ENCODE measurements at regions not wholly inside any gene's neighbourhood (a gene's known extent, or its start where the extent isn't known, plus 50 kb on each side); places are given as distances from the start of the nearest gene placed in this dataset.

GRCh38 chr5:50328193-50328729 lies 112.8 kb downstream of the EMB start:
- no peaks in the 10 kb centered on the region for H3K4me1 ChIP-seq (ENCODE audit: control insufficient read depth, extremely low read depth, insufficient read depth, low read length)
- H3K27me3 ChIP-seq (ENCODE audit: control insufficient read depth, extremely low read depth, insufficient read depth, low read length), result no peaks in the 10 kb centered on the region
- H3K79me2 ChIP-seq (ENCODE audit: control insufficient read depth, insufficient read depth, low read length), result no peaks in the 10 kb centered on the region
- no peak overlapping the region for H3K4me2 ChIP-seq (ENCODE audit: control insufficient read depth, extremely low read depth, insufficient read depth, low read depth, low read length)
- H3K36me3 ChIP-seq (ENCODE audit: control insufficient read depth in 2 of 2, extremely low read depth in 1 of 2, insufficient read depth in 2 of 2, low read length in 2 of 2), result no peaks in the 10 kb centered on the region
- FAIRE-seq (no peak), DNase-seq (ENCODE audit: low read depth, low spot score) (no peak)
- no peak for TF ChIP-seq EZH2 (IDR thresholded peaks at IDR 0.05; ENCODE audit: low read length)
- TF ChIP-seq CTCF (optimal IDR thresholded peaks at IDR 0.05 in 1 of 3, IDR thresholded peaks at IDR 0.05 in 1 of 3, conservative IDR thresholded peaks at IDR 0.05 in 1 of 3; ENCODE audit: extremely low read depth in 1 of 3, insufficient read depth in 2 of 3, low read length in 3 of 3), result no peak
- H2AFZ ChIP-seq (ENCODE audit: control insufficient read depth, low read length), result no peak overlapping the region
- dilution Hi-C loops (cut with MboI; ENCODE audit: extremely low pct_ligation_motif_present, low sequenced_read_pairs), result no loop called here
- no peaks in the 10 kb centered on the region for H3K9me1 ChIP-seq (ENCODE audit: control insufficient read depth, extremely low read depth, insufficient read depth, low read length)
- no peaks in the 10 kb centered on the region for H4K20me1 ChIP-seq (ENCODE audit: control insufficient read depth, extremely low read depth, insufficient read depth, low read length)
- no peak overlapping the region for H3K4me3 ChIP-seq (ENCODE audit: control insufficient read depth in 2 of 3, extremely low read depth in 1 of 3, insufficient read depth in 2 of 3, low read depth in 1 of 3, low read length in 3 of 3)
- no peaks in the 10 kb centered on the region for H3K9me3 ChIP-seq (ENCODE audit: control insufficient read depth, low read depth, low read length)
- H3K9ac ChIP-seq (ENCODE audit: control insufficient read depth, extremely low read depth, insufficient read depth, low read length), result no peak overlapping the region
- H3K27ac ChIP-seq (ENCODE audit: control insufficient read depth, insufficient read depth, low read length), result no peak overlapping the region

DNA sequence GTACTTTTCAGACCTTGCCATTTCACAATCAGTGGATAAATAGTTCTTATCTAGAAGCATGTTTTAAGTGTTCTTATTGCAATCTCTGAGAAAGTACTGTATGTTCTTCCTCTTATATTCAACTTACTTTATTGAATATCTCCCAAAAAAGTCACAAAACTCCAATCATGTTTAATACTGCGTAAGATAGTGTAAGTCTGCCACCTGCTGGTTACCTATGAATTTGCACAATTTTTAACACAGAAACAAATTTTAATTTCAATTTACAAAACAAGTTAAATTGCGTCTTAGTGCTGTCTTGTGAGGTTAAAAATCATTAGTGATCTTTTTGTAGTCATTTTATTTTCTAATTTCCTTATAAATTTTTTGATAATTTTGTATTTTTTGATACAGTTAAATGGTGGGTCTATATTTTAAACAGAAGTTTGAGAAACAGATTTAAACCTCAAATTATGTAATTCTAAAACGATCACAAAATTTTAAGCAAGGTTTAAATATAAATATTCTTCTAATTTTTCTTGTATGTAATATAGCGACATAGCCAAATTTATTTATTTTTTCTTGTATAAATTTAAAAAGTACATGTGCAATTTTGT lies 115.8 kb downstream of the EMB start:
- H3K4me3 ChIP-seq (ENCODE audit: control insufficient read depth in 2 of 3, extremely low read depth in 1 of 3, insufficient read depth in 2 of 3, low read depth in 1 of 3, low read length in 3 of 3), result no peak overlapping the region
- dilution Hi-C loops (cut with MboI; ENCODE audit: extremely low pct_ligation_motif_present, low sequenced_read_pairs), result no loop called here

More for the DNA sequence above, 115.8 kb downstream of the EMB start:
- TF ChIP-seq CTCF (optimal IDR thresholded peaks at IDR 0.05 in 1 of 3, IDR thresholded peaks at IDR 0.05 in 1 of 3, conservative IDR thresholded peaks at IDR 0.05 in 1 of 3; ENCODE audit: extremely low read depth in 1 of 3, insufficient read depth in 2 of 3, low read length in 3 of 3) (peak in 2 of 3 experiments; percentile 23 to 51), EZH2 (IDR thresholded peaks at IDR 0.05; ENCODE audit: low read length) (no peak)
- Histone ChIP-seq H3K4me2 (ENCODE audit: control insufficient read depth, extremely low read depth, insufficient read depth, low read depth, low read length) (no peak overlapping the region), H3K27me3 (ENCODE audit: control insufficient read depth, extremely low read depth, insufficient read depth, low read length) (no peaks in the 10 kb centered on the region), H3K9me3 (ENCODE audit: control insufficient read depth, low read depth, low read length) (no peaks in the 10 kb centered on the region), H4K20me1 (ENCODE audit: control insufficient read depth, extremely low read depth, insufficient read depth, low read length) (no peaks in the 10 kb centered on the region), H3K9ac (ENCODE audit: control insufficient read depth, extremely low read depth, insufficient read depth, low read length) (no peak overlapping the region), H3K36me3 (ENCODE audit: control insufficient read depth in 2 of 2, extremely low read depth in 1 of 2, insufficient read depth in 2 of 2, low read length in 2 of 2) (no peaks in the 10 kb centered on the region), H3K79me2 (ENCODE audit: control insufficient read depth, insufficient read depth, low read length) (no peaks in the 10 kb centered on the region), H3K27ac (ENCODE audit: control insufficient read depth, insufficient read depth, low read length) (no peak overlapping the region), H3K9me1 (ENCODE audit: control insufficient read depth, extremely low read depth, insufficient read depth, low read length) (no peaks in the 10 kb centered on the region), H2AFZ (ENCODE audit: control insufficient read depth, low read length) (no peak overlapping the region), H3K4me1 (ENCODE audit: control insufficient read depth, extremely low read depth, insufficient read depth, low read length) (no peaks in the 10 kb centered on the region)
- no peak for DNase-seq (ENCODE audit: low read depth, low spot score)
- no peak for FAIRE-seq
